GM19351 (cell line): ENCODE measurements at regions not wholly inside any gene's neighbourhood (a gene's known extent, or its start where the extent isn't known, plus 50 kb on each side); places are given as distances from the start of the nearest gene placed in this dataset.
"Not testable (repeated sequence)": the region's sequence is repeated elsewhere in the genome, so short reads cannot be mapped to it uniquely, and the experiment has no call there.

Source experiments
- ATAC-seq: cut with Tn5 transposase; IDR thresholded peaks from one replicate; pipeline ENCODE4 v1.9.1; 2021; ENCODE audit warnings: mild to moderate bottlenecking, moderate library complexity; ENCODE audit not compliant: unreplicated experiment

GRCh38 chr9:29043072-29043471 is 1469.8 kb upstream of the C9orf72 start:
- ATAC-seq = no peak

DNA sequence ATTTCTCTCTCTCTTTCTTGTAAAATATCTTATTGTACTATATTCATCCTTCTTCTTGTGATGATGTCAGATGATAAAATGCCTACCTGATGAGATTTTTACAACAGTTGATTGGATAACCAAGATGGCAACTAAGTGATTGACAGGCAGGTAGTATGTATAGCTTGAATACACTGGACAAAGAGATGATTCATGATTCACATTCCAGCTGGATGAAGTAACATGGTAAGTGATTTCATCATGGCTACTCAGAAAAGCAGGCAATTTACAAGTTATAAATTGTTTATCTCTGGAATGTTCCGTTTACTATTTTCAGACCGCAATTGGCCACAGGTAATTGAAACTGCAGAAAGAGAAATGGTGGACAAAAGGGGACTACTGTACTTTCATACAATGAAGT is 1471.7 kb upstream of the C9orf72 start:
- no peak for ATAC-seq

GRCh38 chr9:29060041-29060440 is 1486.8 kb upstream of the C9orf72 start:
- no peak for ATAC-seq

DNA sequence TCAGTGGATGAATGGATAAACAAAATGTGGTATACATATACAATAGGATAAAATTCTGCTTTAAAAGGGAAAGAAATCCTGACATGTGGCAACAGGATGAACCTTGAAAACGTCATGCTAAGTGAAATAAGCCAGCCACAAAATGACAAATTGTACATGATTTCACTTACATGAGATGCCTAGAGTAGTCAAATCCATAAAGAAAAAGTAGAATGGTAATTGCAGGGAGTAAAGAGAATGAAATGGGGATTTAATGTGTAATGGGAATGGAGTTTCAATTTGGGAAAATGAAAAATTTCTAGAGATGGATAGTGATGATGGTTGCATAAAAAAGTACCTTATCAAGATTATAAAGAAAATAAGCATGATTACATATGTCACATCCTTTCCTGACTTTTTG is 1489.2 kb upstream of the C9orf72 start:
- no peak for ATAC-seq

DNA sequence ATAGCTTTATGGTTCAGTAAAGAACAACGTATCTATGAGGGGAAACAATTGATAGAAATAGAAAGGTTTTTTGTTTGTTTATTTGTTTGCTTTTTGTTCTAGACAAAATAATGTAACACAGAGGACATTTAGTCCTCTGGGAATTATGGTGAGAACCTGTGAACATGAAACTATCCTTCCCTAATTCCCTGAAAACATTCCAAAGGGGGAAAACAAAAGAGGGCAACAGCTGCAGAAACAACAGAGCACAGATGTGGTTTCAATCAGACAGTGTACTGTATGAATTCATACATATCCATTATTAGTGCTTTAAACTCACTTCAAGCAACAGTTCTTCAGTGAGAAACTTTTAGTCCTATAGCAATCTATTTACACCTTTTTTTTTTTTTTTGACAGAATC is 1489.8 kb upstream of the C9orf72 start:
- ATAC-seq = no peak

GRCh38 chr9:29066141-29066640 is 1492.9 kb upstream of the C9orf72 start:
- no peak for ATAC-seq

GRCh38 chr9:29068461-29068860 is 1495.2 kb upstream of the C9orf72 start:
- no peak for ATAC-seq

DNA sequence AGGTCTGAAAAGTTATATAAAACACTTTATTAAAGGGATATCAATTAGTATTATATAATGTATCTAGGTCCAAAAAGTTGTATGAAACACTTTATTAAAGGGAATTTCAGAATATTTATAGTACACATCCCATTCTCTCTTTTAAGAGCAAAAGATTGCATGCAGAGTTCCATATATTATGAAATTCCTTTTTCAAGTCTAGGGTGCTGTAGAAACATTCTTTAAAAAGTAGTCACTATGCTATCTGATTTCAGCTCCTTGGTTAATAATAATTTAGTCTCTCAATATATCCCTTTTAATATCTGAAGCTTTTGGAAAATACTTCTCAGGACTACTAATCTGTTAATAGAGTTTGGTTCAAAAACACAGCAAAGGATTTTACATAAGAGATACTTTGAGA is 1496.1 kb upstream of the C9orf72 start:
- ATAC-seq = no peak

DNA sequence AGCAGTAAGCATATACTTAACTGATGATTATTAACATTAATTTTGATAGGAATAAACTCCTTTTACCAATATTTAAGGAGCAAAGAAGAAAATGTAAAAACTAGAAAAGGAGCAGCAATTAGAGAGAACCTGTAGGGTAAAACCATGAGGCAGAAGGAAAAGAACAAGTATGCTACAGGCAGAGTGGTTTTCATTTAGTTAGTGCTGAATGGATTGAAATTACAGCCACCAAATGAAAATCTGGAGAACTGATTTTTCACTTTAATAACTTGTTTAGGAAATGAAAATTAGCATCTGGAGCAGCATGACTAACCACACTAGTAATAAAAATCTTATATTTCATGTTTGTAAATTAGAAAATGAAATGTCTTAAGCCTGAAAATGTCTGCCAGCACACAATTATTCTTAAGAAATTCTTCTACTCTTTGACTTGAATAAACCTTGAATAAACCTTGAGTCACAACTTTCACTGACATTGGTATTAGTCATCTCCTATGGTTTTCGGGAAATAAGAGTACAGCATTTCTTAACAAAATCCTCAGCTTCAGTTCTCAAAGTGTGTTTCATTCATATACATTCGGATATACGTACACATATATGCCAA is 1504.9 kb upstream of the C9orf72 start:
- no peak for ATAC-seq

GRCh38 chr9:29100762-29101161 is 1527.5 kb upstream of the C9orf72 start:
- ATAC-seq = no peak

DNA sequence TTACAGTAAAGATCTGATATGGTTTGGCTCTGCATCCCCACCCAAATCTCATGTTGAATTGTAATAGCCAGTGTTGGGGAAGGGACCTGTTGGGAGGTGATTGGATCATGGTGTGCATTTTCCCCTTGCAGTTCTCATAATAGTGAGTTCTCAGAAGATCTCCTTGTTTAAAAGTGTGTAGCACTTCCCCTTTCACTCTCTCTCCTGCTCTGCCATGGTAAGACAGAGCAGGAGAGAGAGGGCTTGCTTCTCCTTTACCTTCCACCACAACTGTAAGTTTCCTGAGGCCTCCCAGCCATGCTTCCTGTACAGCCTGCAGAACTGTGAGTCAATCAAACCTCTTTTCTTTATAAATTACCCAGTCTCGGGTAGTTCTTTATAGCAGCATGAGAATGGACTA is 1530.9 kb upstream of the C9orf72 start:
- not testable (repeated sequence) for ATAC-seq

DNA sequence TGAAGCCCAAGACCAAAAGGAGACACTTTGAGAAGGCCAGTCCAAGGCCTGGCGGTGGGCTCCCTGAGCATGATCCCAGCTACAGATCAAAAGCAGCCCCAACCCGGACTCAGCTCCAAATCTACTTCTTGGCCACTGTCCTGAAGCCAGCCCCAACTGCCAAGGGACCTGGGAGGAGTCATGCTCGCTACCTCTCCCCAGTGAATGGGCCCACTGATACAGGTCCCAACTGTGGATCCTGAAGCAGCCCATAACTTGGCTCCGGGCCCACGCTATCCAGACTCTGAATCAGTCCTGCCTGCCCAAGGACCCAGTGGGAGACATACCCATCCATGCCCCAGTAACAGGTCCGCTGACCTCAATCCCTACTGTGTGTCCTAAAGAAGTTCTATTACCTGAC is 1545.3 kb upstream of the C9orf72 start:
- ATAC-seq = no peak

- no peak for ATAC-seq
Observed at GRCh38 chr9:29126783-29127182, 1553.5 kb upstream of the C9orf72 start.

GRCh38 chr9:29129763-29130162 is 1556.5 kb upstream of the C9orf72 start:
- no peak for ATAC-seq

GRCh38 chr9:29144476-29144875 is 1571.2 kb upstream of the C9orf72 start:
- ATAC-seq = no peak

- ATAC-seq = no peak
Observed at GRCh38 chr9:29150606-29151005, 1577.3 kb upstream of the C9orf72 start.

DNA sequence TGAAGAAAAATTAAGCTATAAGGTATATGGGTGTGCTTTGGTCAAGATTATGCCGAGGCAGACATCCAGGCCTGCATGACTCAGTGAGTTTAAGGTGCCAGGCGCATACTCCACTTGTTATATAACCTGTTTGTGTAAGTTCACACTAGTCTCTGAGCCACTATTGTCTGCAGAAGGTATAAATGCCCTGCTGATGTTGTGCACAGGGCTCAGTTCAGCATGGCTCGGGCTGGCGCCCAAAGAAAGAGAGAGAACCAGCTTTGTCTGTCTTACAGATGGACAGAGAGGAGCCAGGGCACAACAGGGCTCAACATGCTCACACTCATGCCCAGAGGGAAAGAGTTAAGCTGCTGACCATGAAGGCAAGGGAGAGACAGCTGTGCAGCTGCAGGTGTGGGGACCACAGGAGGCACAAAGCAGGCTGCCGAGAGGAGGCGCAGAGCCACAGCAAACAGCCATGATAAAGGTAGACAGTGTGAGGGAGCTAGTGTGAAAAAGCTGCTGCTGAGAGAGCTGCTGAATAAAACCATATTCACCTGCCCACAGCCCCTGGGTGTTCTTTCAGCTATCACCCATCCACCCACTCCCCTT is 1587.6 kb upstream of the C9orf72 start:
- ATAC-seq = no peak

GRCh38 chr9:29174136-29174535 is 1600.9 kb upstream of the C9orf72 start:
- no peak for ATAC-seq

- no peak for ATAC-seq
Observed at GRCh38 chr9:29176231-29176630, 1603.0 kb upstream of the C9orf72 start.

- ATAC-seq = no peak
Observed at GRCh38 chr9:29176786-29177185, 1603.5 kb upstream of the C9orf72 start.

DNA sequence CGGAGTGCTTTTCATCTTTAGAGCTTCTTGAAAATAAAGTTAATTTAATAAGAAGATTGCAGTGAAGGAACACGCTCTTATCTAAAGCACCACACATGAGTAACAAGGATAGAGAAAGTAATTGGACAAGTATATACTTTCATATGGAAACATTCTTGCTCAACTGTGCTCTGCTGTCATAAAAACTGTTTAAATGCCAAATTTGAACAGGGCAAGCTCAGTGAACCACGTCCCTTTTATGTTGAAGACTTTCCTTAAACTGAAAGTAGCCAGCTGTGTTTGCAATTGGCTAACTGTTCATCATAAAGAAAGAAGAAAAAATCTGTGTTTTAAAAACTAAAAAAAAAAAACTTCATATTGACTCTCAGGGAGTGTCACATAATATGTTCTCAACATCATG is 1610.7 kb upstream of the C9orf72 start:
- no peak for ATAC-seq

DNA sequence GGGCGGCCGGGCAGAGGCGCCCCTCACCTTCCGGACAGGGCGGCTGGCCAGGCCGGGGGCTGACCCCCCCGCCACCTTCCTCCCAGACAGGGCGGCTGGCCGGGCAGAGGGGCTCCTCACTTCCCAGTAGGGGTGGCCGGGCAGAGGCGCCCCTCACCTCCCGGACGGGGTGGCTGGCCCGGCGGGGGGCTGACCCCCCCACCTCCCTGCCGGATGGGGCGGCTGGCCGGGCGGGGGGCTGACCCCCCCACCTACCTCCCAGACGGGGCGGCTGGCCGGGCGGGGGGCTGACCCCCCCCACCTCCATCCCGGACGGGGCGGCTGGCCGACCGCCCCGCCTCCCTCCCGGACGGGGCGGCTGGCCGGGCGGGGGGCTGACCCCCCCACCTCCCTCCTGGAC is 1615.5 kb upstream of the C9orf72 start:
- ATAC-seq = not testable (repeated sequence)

DNA sequence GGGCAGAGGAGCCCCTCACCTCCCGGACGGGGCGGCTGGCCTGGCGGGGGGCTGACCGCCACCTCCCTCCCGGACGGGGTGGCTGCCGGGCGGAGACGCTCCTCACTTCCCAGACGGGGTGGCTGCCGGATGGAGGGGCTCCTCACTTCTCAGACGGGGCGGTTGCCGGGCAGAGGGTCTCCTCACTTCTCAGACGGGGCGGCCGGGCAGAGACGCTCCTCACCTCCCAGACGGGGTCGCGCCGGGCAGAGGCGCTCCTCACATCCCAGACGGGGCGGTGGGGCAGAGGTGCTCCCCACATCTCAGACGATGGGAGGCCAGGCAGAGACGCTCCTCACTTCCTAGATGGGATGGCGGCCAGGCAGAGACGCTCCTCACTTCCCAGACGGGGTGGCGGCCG is 1615.9 kb upstream of the C9orf72 start:
- ATAC-seq = not testable (repeated sequence)
